NB4 (cell line): ENCODE measurements at regions not wholly inside any gene's neighbourhood (a gene's known extent, or its start where the extent isn't known, plus 50 kb on each side); places are given as distances from the start of the nearest gene placed in this dataset.

Source experiments
- POLR2A ChIP-seq: IDR thresholded peaks from 2 replicates; pipeline ENCODE4 v1.6.1; 2011; ENCODE audit warnings: mild to moderate bottlenecking; ENCODE audit not compliant: insufficient read length; ENCODE audit errors: extremely low read depth
- TF ChIP-seq, protein P1 (sequence below): IDR thresholded peaks from one replicate; pipeline ENCODE4 v1.5.1; 2012; ENCODE audit warnings: low read depth, low read length
- TF ChIP-seq, protein P2 (sequence below): IDR thresholded peaks from 2 replicates; pipeline ENCODE4 v1.6.1; 2011; ENCODE audit warnings: low read depth, low read length

DNA sequence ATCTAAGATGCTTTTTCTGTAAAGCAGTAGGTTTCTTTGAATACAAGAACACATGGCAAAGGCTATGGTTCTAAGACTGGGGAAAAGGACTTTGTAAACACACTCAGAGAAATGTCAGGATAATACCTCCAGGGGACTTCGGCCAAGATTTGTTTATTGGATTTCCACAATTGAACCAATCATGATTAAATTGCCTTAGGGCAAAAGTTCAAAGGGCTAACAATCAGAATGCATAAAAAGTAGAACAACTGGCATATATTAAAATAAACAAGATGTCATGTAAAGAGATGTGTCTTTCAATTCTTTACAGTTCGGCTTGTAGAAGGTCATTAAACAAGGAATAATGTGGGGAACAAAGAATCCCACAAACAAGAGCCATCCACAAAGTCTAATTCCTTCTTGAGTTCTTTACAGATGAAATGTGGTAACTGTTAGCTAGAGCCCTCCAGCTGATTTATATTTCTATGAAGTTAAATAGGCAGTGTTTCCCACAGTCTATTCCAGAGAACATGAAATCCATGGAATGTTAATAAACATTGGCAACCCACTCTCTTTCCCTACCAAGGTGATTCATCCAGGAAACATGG lies 565.5 kb downstream of the ZNF608 start:
- TF ChIP-seq, protein P1, sequence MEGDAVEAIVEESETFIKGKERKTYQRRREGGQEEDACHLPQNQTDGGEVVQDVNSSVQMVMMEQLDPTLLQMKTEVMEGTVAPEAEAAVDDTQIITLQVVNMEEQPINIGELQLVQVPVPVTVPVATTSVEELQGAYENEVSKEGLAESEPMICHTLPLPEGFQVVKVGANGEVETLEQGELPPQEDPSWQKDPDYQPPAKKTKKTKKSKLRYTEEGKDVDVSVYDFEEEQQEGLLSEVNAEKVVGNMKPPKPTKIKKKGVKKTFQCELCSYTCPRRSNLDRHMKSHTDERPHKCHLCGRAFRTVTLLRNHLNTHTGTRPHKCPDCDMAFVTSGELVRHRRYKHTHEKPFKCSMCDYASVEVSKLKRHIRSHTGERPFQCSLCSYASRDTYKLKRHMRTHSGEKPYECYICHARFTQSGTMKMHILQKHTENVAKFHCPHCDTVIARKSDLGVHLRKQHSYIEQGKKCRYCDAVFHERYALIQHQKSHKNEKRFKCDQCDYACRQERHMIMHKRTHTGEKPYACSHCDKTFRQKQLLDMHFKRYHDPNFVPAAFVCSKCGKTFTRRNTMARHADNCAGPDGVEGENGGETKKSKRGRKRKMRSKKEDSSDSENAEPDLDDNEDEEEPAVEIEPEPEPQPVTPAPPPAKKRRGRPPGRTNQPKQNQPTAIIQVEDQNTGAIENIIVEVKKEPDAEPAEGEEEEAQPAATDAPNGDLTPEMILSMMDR = no peak
- no peak for TF ChIP-seq POLR2A
- TF ChIP-seq, protein P2, sequence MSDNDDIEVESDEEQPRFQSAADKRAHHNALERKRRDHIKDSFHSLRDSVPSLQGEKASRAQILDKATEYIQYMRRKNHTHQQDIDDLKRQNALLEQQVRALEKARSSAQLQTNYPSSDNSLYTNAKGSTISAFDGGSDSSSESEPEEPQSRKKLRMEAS = no peak
